Brain microvascular endothelial cell (primary cell): ENCODE measurements at regions not wholly inside any gene's neighbourhood (a gene's known extent, or its start where the extent isn't known, plus 50 kb on each side); places are given as distances from the start of the nearest gene placed in this dataset.

ENCODE experiments used
- DNase-seq: peaks from one replicate; pipeline ENCODE4 v3.0.0-alpha.2; 2020
- H3K27ac ChIP-seq: fragments of 250-450 bp; sonication (Bioruptor Pico); 2 replicates; pipeline ENCODE4 v1.5.1; 2020; ENCODE audit warnings: mild to moderate bottlenecking, moderate library complexity
- H3K27me3 ChIP-seq: fragments of 250-450 bp; sonication (Bioruptor Pico); replicated peaks from 2 replicates; pipeline ENCODE4 v1.5.1; 2020; ENCODE audit warnings: mild to moderate bottlenecking
- H3K36me3 ChIP-seq: fragments of 250-450 bp; sonication (Bioruptor Pico); replicated peaks from 2 replicates; pipeline ENCODE4 v1.5.1; 2020; ENCODE audit warnings: mild to moderate bottlenecking
- H3K4me3 ChIP-seq: 2 replicates; pipeline ENCODE4 v1.5.1; 2011; ENCODE audit warnings: low read depth, mild to moderate bottlenecking, control low read depth, low read length, moderate library complexity
- in situ Hi-C: cut with HindIII; loops from 2 replicates; pipeline ENCODE4 v1.10.0; 2017; ENCODE audit warnings: low sequenced_read_pairs, low pct_ligation_motif_present
- TF ChIP-seq, protein P1 (sequence below): IDR thresholded peaks from 2 replicates; pipeline ENCODE4 v1.5.1; 2011; ENCODE audit warnings: low read depth, mild to moderate bottlenecking, moderate library complexity, low read length, control low read depth, inconsistent platforms; ENCODE audit errors: missing control alignments

DNA sequence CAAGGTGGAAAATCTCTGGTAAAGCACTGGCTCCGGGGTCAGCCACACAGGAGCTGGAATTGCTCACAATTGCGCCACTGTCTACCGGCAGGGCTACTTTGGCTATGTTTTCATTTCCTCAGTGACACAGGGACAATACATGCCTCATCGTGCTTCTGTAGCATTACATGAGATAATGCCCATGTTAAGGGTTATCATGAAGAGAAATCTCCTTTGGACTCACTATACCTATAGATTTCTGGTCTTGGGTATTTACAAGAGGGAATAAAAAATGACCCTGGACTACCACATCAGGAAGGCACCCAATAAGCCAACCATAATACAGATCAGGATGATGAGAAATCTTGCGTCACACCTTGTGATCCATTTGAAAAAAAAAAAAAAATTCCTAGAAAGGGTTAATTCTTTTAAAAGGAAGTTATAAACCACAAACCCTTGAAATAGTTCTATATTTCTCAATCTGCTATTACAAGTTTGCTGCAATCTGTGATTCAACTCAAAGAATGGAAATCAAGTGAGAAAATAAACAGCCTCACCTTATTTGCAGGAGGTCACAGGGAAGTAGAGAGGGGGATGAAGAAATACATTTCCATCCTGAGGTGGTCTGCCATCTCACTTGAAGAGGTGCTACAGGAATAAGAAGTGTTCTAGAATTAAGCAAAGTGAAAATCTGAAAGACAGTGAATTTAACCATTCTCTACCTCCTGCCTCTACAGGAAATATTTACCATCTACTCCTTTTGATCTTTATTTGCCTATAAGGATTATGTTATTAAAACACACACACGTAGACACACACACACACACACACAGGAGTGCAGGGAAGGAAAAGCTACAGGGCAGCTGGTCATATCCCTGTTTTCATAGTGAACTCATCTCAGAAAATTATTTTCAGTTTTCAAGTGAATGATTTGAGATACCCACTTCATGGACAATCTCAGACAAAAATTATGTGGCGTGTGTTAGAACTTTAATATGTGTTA, 231.3 kb upstream of the CELF2 start:
- TF ChIP-seq, protein P1, sequence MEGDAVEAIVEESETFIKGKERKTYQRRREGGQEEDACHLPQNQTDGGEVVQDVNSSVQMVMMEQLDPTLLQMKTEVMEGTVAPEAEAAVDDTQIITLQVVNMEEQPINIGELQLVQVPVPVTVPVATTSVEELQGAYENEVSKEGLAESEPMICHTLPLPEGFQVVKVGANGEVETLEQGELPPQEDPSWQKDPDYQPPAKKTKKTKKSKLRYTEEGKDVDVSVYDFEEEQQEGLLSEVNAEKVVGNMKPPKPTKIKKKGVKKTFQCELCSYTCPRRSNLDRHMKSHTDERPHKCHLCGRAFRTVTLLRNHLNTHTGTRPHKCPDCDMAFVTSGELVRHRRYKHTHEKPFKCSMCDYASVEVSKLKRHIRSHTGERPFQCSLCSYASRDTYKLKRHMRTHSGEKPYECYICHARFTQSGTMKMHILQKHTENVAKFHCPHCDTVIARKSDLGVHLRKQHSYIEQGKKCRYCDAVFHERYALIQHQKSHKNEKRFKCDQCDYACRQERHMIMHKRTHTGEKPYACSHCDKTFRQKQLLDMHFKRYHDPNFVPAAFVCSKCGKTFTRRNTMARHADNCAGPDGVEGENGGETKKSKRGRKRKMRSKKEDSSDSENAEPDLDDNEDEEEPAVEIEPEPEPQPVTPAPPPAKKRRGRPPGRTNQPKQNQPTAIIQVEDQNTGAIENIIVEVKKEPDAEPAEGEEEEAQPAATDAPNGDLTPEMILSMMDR: no peak
- in situ Hi-C loops: no loop called here
- no peak overlapping the region for H3K4me3 ChIP-seq
- DNase-seq: peak; percentile 32
- H3K36me3 ChIP-seq: no peaks in the 10 kb centered on the region
- no peaks in the 10 kb centered on the region for H3K27me3 ChIP-seq
- H3K27ac ChIP-seq: peak overlapping the region; percentile 83

DNA sequence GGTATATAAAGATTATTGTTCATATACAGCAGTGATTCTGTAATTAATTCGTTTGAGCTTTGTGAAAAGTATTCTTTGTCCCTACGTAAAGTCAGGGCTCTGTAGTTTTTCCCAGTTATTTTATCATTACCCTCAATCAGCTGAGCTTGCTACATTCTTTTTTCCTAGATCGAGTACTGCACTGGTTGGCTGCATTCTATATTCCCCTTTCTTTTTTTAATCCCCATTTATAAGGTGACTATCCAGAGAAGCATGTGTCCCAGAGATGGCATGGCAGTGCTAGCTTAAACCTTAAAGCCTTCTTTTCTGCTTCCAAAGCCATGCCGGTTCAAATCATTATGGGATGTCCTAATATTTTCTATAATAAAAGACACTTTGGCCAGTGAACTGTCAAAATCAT, 230.1 kb upstream of the CELF2 start:
- no peaks in the 10 kb centered on the region for H3K27me3 ChIP-seq
- peak overlapping the region; percentile 83 for H3K27ac ChIP-seq
- H3K36me3 ChIP-seq: no peaks in the 10 kb centered on the region
- no peak overlapping the region for H3K4me3 ChIP-seq
- no peak for DNase-seq
- in situ Hi-C loops: no loop called here
- TF ChIP-seq, protein P1: no peak

DNA sequence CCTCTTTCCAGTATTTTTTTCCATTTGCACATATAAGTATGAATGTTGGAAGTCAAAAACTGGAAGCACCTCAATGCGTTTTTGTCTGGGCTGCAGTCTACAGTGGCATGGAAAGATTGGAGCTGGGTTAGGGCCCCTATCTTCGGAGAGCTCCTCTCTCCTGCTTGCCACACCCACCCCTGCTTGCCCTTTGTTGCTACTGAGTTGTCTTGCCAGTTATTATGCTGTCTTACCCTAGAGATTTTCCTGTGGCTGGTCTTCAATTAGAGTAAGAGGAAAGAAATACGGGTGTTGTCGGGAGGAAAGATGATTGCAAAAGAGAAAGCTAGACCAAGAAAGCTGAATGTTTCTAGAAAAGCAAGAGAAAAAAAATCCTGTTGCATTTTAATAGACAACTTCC, 228.9 kb upstream of the CELF2 start:
- Histone ChIP-seq H3K27me3 (no peaks in the 10 kb centered on the region), H3K36me3 (no peaks in the 10 kb centered on the region), H3K27ac (no peak overlapping the region), H3K4me3 (no peak overlapping the region)
- in situ Hi-C loops: no loop called here
- no peak for DNase-seq
- TF ChIP-seq, protein P1: no peak

DNA sequence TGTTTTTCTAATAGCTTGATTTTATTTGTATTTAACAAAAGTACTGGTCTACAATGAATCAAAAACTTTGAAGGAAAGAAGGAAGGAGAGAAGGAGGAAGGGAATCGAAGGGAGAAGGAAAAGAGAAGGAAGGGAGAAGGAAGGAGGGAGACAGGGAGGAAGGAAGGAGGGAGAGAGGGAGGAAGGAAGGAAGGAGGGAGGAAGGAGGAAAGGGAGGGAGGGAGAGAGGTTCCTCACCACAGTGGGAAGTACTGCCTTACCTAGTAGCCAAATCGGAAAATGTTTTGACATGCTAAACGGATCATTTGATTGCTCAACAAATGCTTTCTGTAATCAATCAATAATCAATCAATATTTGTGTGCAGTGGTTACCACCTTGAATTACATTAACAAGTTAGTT, 225.8 kb upstream of the CELF2 start:
- Histone ChIP-seq H3K4me3 (no peak overlapping the region), H3K36me3 (no peaks in the 10 kb centered on the region), H3K27me3 (no peaks in the 10 kb centered on the region), H3K27ac (peak overlapping the region; percentile 98)
- DNase-seq: no peak
- TF ChIP-seq, protein P1: no peak
- in situ Hi-C loops: no loop called here

DNA sequence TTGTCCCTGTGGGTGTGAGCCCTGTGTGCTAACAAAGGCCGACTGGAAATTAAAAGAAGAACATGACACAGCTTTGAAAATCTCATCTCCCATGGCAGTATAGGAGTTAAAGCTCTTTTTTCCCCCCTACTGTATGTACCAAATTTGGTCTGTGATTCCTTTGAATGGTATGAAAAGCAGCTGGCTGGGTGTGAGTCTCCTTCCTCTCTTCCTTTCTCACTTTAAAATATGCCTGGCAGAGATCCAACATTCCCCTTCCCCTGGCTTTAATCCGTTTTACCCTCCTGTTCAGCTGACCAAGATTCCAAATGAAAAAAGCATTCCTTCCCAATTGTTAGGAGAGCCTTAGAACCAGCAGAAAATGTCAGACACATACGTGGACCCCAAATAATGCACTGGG, 225.0 kb upstream of the CELF2 start:
- Histone ChIP-seq H3K4me3 (no peak overlapping the region), H3K36me3 (no peaks in the 10 kb centered on the region), H3K27ac (peak overlapping the region; percentile 98), H3K27me3 (no peaks in the 10 kb centered on the region)
- peak; percentile 91 for DNase-seq
- in situ Hi-C loops: no loop called here
- TF ChIP-seq, protein P1: no peak
